GM12873 (cell line): ENCODE measurements at regions not wholly inside any gene's neighbourhood (a gene's known extent, or its start where the extent isn't known, plus 50 kb on each side); places are given as distances from the start of the nearest gene placed in this dataset.

ENCODE experiments used
- CTCF ChIP-seq: IDR thresholded peaks from 2 replicates; pipeline ENCODE4 v1.5.1; 2012; ENCODE audit warnings: low read depth, mild to moderate bottlenecking, moderate library complexity, low read length, control low read depth; ENCODE audit not compliant: insufficient read depth; ENCODE audit errors: missing control alignments

- no peak for TF ChIP-seq CTCF
Observed at GRCh38 chr18:39802648-39803229, 2152.3 kb upstream of the PIK3C3 start.

- no peak for TF ChIP-seq CTCF
Observed at GRCh38 chr18:39801848-39802247, 2153.2 kb upstream of the PIK3C3 start.

GRCh38 chr18:39801010-39801409 is 2154.0 kb upstream of the PIK3C3 start:
- TF ChIP-seq CTCF = no peak

DNA sequence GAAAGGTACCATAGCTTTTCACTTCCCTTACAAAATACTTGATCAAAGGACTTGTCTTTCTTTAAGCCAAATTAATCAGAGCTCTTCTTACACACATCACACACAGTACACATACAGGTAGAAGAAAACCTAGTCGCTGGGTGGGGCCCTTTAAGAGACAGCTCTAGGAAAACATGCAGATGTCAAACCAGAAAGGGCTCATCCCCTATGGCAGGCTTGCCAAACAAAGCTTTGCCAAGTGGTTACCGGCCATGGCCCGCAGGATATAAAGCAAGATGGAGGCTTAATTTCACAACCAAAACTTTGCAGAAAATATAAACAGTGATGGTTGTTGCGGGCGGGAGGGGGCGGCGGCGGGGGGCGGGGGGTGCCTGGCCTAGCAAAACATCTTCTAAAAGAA is 2156.0 kb upstream of the PIK3C3 start:
- TF ChIP-seq CTCF = no peak

GRCh38 chr18:39796393-39796792 is 2158.6 kb upstream of the PIK3C3 start:
- no peak for TF ChIP-seq CTCF

DNA sequence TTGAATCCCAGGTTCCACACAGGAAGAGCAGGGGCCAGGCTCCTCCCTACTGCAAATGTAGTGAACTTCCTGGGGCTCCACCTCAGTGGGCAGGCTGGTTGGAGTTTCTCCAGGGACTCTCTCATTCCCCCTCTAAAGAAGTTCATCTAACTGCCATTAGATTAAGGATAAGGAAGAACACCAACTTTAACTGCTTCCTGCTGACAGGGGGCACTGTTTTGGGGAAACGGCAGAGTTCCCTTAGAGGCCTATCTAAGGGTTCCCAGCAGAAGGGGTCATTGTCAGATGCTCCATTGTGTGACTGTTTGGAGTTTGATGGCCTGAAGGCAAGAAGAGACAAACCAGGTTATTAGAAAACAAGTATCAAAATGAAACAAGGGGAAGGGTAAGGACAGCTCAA is 2159.7 kb upstream of the PIK3C3 start:
- no peak for TF ChIP-seq CTCF

DNA sequence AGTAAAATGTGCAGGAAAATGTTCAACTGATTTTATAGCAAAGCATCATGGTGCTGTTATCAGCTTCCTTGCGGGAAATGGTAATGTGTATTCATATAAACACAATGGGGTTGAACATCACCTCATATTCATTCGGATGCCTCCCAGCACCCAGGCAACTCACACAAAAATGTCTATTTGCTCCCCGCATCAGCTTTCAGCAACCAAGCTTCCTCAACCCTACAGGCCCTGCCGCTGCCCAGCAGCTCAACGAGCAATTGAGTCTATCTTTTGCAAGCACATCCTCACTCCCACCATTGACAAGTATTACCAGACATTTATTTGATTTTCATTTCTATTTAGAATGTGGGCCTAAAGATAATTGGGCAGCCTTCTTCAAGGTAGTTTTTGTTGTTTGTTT is 2161.4 kb upstream of the PIK3C3 start:
- no peak for TF ChIP-seq CTCF
